ENCODE measurements at regions not wholly inside any gene's neighbourhood (a gene's known extent, or its start where the extent isn't known, plus 50 kb on each side); places are given as distances from the start of the nearest gene placed in this dataset.

DNA sequence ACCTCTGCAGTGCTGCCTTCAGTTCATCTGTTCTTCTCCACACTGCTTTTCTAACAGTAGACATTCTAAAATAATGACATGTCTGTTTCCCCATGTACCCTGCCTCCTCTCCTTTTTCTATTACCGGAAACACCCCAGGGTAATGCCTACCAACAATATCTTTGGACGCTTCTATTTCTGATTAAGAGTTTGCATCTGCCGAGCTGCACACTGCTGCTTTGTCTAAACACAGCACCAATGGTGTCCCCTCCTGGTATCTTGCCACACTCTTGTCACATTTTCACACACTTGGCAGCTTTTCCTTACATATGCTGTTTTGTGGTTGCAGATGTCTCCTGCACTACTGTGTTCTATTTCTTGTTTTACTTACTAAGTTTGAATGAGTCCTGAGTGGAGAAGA, 288.8 kb downstream of the GRIA2 start:
- TF ChIP-seq, protein P1, sequence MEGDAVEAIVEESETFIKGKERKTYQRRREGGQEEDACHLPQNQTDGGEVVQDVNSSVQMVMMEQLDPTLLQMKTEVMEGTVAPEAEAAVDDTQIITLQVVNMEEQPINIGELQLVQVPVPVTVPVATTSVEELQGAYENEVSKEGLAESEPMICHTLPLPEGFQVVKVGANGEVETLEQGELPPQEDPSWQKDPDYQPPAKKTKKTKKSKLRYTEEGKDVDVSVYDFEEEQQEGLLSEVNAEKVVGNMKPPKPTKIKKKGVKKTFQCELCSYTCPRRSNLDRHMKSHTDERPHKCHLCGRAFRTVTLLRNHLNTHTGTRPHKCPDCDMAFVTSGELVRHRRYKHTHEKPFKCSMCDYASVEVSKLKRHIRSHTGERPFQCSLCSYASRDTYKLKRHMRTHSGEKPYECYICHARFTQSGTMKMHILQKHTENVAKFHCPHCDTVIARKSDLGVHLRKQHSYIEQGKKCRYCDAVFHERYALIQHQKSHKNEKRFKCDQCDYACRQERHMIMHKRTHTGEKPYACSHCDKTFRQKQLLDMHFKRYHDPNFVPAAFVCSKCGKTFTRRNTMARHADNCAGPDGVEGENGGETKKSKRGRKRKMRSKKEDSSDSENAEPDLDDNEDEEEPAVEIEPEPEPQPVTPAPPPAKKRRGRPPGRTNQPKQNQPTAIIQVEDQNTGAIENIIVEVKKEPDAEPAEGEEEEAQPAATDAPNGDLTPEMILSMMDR (conservative IDR thresholded peaks at IDR 0.05) = no peak
- no peak for TF ChIP-seq EZH2 (IDR thresholded peaks at IDR 0.05; ENCODE audit: low read depth)

Data from PC-9 (cell line).